ENCODE measurements at regions not wholly inside any gene's neighbourhood (a gene's known extent, or its start where the extent isn't known, plus 50 kb on each side); places are given as distances from the start of the nearest gene placed in this dataset.

DNA sequence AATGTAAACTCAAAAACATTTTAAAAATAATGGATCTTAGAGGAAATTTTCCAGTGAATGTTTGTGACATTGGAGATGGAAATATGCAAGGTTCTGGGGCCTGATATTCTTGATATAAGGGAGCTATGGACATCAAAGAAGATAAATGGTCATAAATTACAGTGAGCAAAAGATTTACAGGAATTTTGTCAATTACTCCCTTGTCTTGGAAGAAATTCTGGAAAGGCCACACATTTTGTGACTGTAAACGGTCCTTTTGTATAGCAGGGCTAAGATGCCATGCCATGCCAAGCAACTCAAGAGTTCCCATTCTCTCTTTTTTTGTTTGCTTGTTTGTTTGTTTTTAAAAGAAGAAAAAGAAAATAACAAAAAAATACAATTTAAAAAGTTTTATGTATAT lies 1186.2 kb upstream of the CITED2 start:
- no peaks in the 10 kb centered on the region for H3K36me3 Mint-ChIP-seq (ENCODE audit: low read depth)
- H3K4me3 Mint-ChIP-seq, result no peak overlapping the region
- no peak for DNase-seq
- H3K27me3 Mint-ChIP-seq, result no peaks in the 10 kb centered on the region
- no peak for ATAC-seq (ENCODE audit: low read depth)
- H3K27ac Mint-ChIP-seq, result no peak overlapping the region
- CTCF ChIA-PET, result no interaction called here
- POLR2A ChIA-PET, result no interaction called here
- H3K4me1 Mint-ChIP-seq, result no peaks in the 10 kb centered on the region
- intact Hi-C loops (cut with micrococcal nuclease), result no loop called here
- H3K9me3 Mint-ChIP-seq, result no peaks in the 10 kb centered on the region
- no peak for TF ChIP-seq CTCF (IDR thresholded peaks at IDR 0.05)

- no peak for TF ChIP-seq CTCF (IDR thresholded peaks at IDR 0.05)
- ChIA-PET CTCF (no interaction called here), POLR2A (no interaction called here)
- ATAC-seq (ENCODE audit: low read depth), result no peak
- intact Hi-C loops (cut with micrococcal nuclease), result no loop called here
- Mint-ChIP-seq H3K27me3 (no peaks in the 10 kb centered on the region), H3K27ac (no peak overlapping the region), H3K4me1 (no peaks in the 10 kb centered on the region), H3K9me3 (no peaks in the 10 kb centered on the region), H3K4me3 (no peak overlapping the region), H3K36me3 (ENCODE audit: low read depth) (no peaks in the 10 kb centered on the region)
- no peak for DNase-seq
Measured at GRCh38 chr6:140559458-140559857, 1185.0 kb upstream of the CITED2 start.

GRCh38 chr6:140554421-140554820 lies 1180.0 kb upstream of the CITED2 start:
- H3K36me3 Mint-ChIP-seq (ENCODE audit: low read depth), result no peaks in the 10 kb centered on the region
- no peaks in the 10 kb centered on the region for H3K27me3 Mint-ChIP-seq
- ATAC-seq (ENCODE audit: low read depth), result no peak
- no peak for DNase-seq
- no peaks in the 10 kb centered on the region for H3K4me1 Mint-ChIP-seq
- no peak overlapping the region for H3K4me3 Mint-ChIP-seq
- no peak overlapping the region for H3K27ac Mint-ChIP-seq
- TF ChIP-seq CTCF (IDR thresholded peaks at IDR 0.05), result no peak
- no peaks in the 10 kb centered on the region for H3K9me3 Mint-ChIP-seq
- ChIA-PET CTCF (no interaction called here), POLR2A (no interaction called here)
- intact Hi-C loops (cut with micrococcal nuclease), result no loop called here

DNA sequence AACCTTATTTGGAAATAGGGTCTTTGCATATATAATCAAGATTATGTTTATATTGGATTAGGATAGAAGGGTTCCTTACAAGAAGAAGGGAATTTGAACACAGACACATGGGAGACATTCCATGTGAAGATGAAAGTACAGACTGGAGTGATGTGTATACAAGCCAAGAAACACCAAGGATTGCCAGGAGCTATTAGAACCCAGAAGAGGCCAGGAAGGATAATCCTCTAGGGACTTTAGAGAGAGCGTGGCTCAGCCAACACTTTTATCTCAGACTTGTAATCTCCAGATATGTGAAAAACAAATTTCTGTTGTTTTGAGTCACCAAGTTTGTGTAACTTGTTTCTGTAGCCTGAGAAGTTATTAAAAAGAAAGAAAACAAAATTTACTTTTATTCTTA lies 1173.9 kb upstream of the CITED2 start:
- Mint-ChIP-seq H3K36me3 (ENCODE audit: low read depth) (no peaks in the 10 kb centered on the region), H3K9me3 (no peaks in the 10 kb centered on the region)
- no peak for ATAC-seq (ENCODE audit: low read depth)

DNA sequence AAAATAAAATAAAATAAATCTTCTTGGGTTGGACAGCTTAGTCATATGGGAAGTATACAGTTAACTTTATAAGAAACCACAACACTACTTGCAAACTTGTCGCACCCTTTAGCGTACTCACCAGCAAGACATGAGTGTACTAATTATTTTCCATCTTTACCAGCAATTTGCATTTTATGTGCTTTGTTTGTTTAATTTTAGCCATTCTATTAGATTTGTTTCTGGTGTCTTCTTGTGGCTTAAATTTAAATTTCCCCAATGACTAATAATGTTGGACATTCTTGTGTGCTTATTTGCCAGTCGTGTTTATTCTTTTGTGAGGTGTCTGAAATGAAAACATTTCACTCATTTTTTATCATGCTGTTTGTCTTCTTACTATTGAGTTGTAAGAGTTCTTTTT lies 1172.2 kb upstream of the CITED2 start:
- CTCF ChIA-PET, result no interaction called here
- H3K36me3 Mint-ChIP-seq (ENCODE audit: low read depth), result no peaks in the 10 kb centered on the region
- H3K4me1 Mint-ChIP-seq, result no peaks in the 10 kb centered on the region
- POLR2A ChIA-PET, result no interaction called here
- ATAC-seq (ENCODE audit: low read depth) (no peak), DNase-seq (no peak)
- no peak overlapping the region for H3K27ac Mint-ChIP-seq
- intact Hi-C loops (cut with micrococcal nuclease), result no loop called here
- no peak overlapping the region for H3K4me3 Mint-ChIP-seq
- no peaks in the 10 kb centered on the region for H3K9me3 Mint-ChIP-seq
- H3K27me3 Mint-ChIP-seq, result no peaks in the 10 kb centered on the region
- no peak for TF ChIP-seq CTCF (IDR thresholded peaks at IDR 0.05)

More for the DNA sequence above, 1173.9 kb upstream of the CITED2 start:
- CTCF ChIA-PET, result no interaction called here
- intact Hi-C loops (cut with micrococcal nuclease), result no loop called here
- Mint-ChIP-seq H3K4me1 (no peaks in the 10 kb centered on the region), H3K4me3 (no peak overlapping the region), H3K27ac (no peak overlapping the region), H3K27me3 (no peaks in the 10 kb centered on the region)
- TF ChIP-seq CTCF (IDR thresholded peaks at IDR 0.05), result no peak
- DNase-seq, result no peak
- POLR2A ChIA-PET, result no interaction called here
